Fibroblast of pulmonary artery (primary cell): ENCODE measurements at regions not wholly inside any gene's neighbourhood (a gene's known extent, or its start where the extent isn't known, plus 50 kb on each side); places are given as distances from the start of the nearest gene placed in this dataset.
"Not testable (repeated sequence)": the region's sequence is repeated elsewhere in the genome, so short reads cannot be mapped to it uniquely, and the experiment has no call there.

Experiments used
- DNase-seq: peaks from one replicate; pipeline ENCODE4 v3.0.0-alpha.2; 2010; ENCODE audit warnings: low read depth
- H3K4me3 ChIP-seq: replicated peaks from 2 replicates; pipeline ENCODE4 v1.5.1; 2011; ENCODE audit warnings: low read depth, mild to moderate bottlenecking, control low read depth, low read length, moderate library complexity
- TF ChIP-seq, protein P1 (sequence below): IDR thresholded peaks from 2 replicates; pipeline ENCODE4 v1.5.1; 2011; ENCODE audit warnings: mild to moderate bottlenecking, control low read depth, low read length, inconsistent platforms; ENCODE audit errors: missing control alignments

DNA sequence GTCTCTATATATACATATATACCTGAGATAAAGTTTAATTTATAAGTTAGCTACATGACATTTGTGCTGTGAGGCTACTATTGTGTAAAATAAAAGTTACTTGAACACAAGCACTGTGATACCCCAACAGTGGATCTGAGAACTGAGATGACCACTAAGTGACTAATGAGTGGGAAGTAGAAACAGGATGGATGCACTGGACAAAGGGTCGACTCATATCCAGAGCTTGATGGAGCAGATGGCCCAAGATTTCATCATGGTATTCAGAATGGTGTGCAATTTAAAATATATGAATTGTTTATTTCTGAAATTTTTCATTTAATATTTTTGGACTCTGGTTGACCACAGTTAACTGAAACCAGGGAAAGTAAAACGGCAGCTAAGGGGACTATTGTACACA is 908.6 kb upstream of the MDGA2 start:
- peak; percentile 12 for DNase-seq
- H3K4me3 ChIP-seq: no peak overlapping the region
- TF ChIP-seq, protein P1, sequence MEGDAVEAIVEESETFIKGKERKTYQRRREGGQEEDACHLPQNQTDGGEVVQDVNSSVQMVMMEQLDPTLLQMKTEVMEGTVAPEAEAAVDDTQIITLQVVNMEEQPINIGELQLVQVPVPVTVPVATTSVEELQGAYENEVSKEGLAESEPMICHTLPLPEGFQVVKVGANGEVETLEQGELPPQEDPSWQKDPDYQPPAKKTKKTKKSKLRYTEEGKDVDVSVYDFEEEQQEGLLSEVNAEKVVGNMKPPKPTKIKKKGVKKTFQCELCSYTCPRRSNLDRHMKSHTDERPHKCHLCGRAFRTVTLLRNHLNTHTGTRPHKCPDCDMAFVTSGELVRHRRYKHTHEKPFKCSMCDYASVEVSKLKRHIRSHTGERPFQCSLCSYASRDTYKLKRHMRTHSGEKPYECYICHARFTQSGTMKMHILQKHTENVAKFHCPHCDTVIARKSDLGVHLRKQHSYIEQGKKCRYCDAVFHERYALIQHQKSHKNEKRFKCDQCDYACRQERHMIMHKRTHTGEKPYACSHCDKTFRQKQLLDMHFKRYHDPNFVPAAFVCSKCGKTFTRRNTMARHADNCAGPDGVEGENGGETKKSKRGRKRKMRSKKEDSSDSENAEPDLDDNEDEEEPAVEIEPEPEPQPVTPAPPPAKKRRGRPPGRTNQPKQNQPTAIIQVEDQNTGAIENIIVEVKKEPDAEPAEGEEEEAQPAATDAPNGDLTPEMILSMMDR: no peak

DNA sequence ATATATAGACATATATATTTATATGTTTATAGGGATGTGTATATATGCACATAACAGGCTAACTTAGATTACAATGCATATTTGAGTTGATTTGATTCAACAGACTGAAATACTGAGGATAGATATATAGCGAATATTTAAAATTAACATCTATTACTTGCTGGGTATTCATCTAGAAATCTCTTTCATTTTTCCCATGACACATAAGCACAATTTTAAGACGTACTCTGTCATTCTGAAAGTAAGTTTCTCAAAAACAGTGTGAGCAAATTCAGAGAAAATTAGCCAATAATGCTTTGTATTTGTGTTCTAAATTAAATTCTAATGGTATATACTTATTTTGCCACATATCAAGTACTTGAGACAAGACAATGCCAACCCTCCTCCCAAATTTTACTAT is 907.5 kb upstream of the MDGA2 start:
- H3K4me3 ChIP-seq: no peak overlapping the region
- no peak for DNase-seq
- TF ChIP-seq, protein P1: no peak

DNA sequence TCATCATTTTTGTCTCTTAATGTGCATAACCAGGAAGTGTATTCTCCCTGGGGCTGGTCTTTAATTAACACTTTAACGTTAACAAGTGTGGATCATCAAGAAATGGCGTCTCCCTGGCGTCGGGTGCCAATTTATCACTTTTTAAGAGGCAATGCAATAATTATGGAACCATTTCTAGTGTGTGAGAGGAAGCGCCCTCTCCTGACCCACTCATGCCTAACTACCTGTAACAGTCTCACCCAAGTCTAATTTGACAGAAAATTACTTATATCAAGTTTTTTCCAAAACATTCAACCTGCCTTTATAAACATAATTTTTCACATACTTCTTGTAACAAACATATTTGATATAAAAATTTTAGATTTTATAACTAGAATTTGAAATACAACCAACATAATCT is 905.3 kb upstream of the MDGA2 start:
- H3K4me3 ChIP-seq: no peak overlapping the region
- no peak for DNase-seq
- TF ChIP-seq, protein P1: no peak

DNA sequence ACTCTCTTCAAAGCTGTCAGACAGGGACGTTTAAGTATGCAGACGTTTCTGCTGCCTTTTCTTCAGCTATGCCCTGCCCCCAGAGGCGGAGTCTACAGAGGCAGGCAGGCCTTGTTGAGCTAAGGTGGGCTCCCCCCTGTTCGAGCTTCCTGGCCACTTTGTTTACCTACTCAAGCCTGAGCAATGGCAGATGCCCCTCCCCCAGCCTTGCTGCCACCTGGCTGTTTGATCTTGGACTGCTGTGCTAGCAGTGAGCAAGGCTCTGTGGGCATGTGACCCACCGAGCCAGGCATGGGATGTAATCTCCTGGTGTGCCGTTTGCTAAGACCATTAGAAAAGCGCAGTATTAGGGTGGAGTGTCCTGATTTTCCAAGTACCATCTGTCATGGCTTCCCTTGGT is 900.4 kb upstream of the MDGA2 start:
- no peak overlapping the region for H3K4me3 ChIP-seq
- TF ChIP-seq, protein P1: no peak
- no peak for DNase-seq

DNA sequence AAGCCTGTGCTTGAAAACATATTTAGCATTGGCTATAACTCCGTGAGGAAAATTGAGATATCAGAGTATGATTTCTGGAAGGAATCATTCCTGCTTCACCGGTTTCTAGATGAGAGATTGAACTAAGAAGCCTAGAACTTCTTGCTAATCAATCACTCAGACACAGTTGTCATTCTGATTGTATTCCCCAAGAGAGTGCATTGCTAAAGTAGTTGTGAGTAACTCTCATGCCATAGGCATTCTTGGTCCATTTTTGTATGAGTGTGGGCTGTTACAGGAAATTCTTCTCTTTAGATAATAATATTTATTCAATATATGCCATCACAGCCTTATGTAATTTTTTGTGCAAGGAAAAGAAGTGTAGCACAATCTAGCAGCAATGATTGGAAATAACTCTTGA is 893.3 kb upstream of the MDGA2 start:
- TF ChIP-seq, protein P1: no peak
- H3K4me3 ChIP-seq: no peak overlapping the region
- DNase-seq: peak; percentile 14

DNA sequence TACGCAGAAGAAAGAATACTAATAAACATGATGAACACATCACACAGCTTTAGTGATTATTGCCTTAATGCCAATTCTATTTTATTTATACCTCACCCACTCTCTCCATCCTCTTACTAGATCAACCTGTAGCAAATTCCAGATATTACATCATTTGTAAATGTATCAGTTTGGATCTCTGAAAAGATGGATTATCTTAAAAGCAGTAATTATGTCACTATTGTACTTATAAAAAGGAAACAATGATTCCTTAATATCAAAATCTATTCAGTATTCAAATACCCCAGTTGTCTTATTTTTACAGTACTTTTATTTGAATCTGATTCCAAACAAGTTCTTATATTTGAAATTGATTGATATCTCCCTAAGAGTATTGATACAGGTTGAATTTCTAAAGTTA is 892.8 kb upstream of the MDGA2 start:
- no peak for DNase-seq
- TF ChIP-seq, protein P1: no peak
- H3K4me3 ChIP-seq: no peak overlapping the region

DNA sequence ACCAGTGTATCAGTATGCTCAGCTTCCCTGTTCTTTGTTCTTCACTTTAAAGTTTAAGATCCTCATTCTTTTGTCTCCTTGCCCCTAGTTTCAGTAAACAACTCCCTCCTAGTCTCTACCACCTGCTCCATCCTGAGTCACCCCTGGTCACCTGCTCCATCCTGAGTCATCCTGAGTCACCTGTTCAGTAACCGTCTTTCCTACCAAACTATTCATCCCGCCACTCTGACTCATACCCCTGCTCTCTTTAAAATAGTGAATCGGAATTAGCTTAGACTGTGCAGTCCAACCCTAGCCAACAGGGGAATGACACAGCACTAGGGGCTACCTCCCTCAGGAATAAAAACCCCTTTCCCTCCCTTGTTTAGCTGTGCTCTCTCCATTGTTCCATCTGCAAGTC is 888.1 kb upstream of the MDGA2 start:
- TF ChIP-seq, protein P1: no peak
- no peak for DNase-seq
- no peak overlapping the region for H3K4me3 ChIP-seq

DNA sequence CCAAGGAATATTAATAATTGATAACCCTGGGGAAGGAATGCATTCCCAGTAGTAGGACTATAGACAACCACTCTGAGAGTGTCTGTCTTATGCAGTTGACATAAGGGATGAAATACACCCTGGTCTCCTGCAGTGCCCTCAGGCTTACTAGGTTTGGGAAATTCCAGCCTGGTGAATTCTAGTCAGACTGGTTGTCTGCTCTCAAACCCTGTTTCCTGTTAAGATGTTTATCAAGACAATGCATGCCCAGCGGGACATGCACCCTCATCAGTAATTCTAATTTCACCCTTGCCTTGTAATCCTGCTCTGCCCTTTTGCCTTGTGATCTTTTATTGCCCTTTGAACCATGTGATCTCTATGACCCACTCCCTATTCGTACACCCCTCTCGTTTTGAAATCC is 886.0 kb upstream of the MDGA2 start:
- H3K4me3 ChIP-seq, DNase-seq: not testable (repeated sequence)
